Esophagus squamous epithelium (tissue), 5 donors: ENCODE measurements at regions not wholly inside any gene's neighbourhood (a gene's known extent, or its start where the extent isn't known, plus 50 kb on each side); places are given as distances from the start of the nearest gene placed in this dataset.

Source experiments
- DNase-seq: peaks from one replicate; lab custom pipeline; 2025; lab: John Stamatoyannopoulos, UW
- H3K27ac ChIP-seq, 4 donors: fragments of 200-600 bp; sonication (generic); one replicate each; pipeline ENCODE4 v1.5.1; 2016 to 2019; ENCODE audit warnings: mild to moderate bottlenecking in 1 of 4
- H3K27me3 ChIP-seq, 4 donors: fragments of 200-600 bp; sonication (generic); 1 replicate in 3 of 4; 2 replicates in 1 of 4; pipeline versions ENCODE4 v1.5.1 to v1.6.0; 2017 to 2021; ENCODE audit warnings: antibody characterized with exemption in 1 of 4
- H3K36me3 ChIP-seq, 3 donors: fragments of 200-600 bp; sonication (generic); one replicate each; pipeline ENCODE4 v1.5.1; 2016 to 2019
- H3K4me1 ChIP-seq, 3 donors: fragments of 200-600 bp; sonication (generic); one replicate each; pipeline ENCODE4 v1.5.1; 2017 to 2019
- H3K4me3 ChIP-seq, 4 donors: fragments of 200-600 bp; sonication (generic); 1 replicate in 3 of 4; 2 replicates in 1 of 4; pipeline ENCODE4 v1.5.1; 2016 to 2019; ENCODE audit warnings: mild to moderate bottlenecking in 2 of 4, moderate library complexity in 1 of 4
- H3K9me3 ChIP-seq, 3 donors: fragments of 200-600 bp; sonication (generic); one replicate each; pipeline ENCODE4 v1.5.1; 2016 to 2019
- CTCF ChIP-seq, 6 experiments: fragments of 450-650 bp in 4 of 6; fragments of 200-600 bp in 2 of 6; sonication (generic) in 2 of 6; IDR thresholded peaks; one replicate each; pipeline ENCODE4 v1.5.1; 2016 to 2019; ENCODE audit warnings: antibody characterized with exemption in 6 of 6, mild to moderate bottlenecking in 4 of 6, moderate library complexity in 4 of 6
- POLR2A ChIP-seq, 4 donors: fragments of 450-650 bp; IDR thresholded peaks; one replicate each; pipeline ENCODE4 v1.6.1; 2017; ENCODE audit warnings: antibody characterized with exemption in 4 of 4, mild to moderate bottlenecking in 4 of 4, moderate library complexity in 3 of 4
- WGBS, 2 donors: methylation state at CpG; one replicate each; pipeline ENCODE4 v1.1.5; 2018; 5-methylcytosine and 5-hydroxymethylcytosine counted together
- intact Hi-C: fragments of 100-400 bp; cut with DNase I; formaldehyde crosslinking; loops from one replicate; pipeline ENCODE4 v1.15.0; 2022
- donor health status: DM: yes; HTN: yes; CAD: no.

GRCh38 chr6:91715171-91715805 lies 1128.4 kb upstream of the MAP3K7 start:
- no peaks in the 10 kb centered on the region for H3K27me3 ChIP-seq
- no peak for DNase-seq
- no peaks in the 10 kb centered on the region for H3K36me3 ChIP-seq
- 68 to 89% methylated on average over 5 to 10 of the region's 11 CpGs for WGBS, 2 donors
- no peak overlapping the region for H3K27ac ChIP-seq
- no peak overlapping the region for H3K4me3 ChIP-seq
- H3K4me1 ChIP-seq = no peaks in the 10 kb centered on the region
- intact Hi-C loops = no loop called here
- no peaks in the 10 kb centered on the region for H3K9me3 ChIP-seq
- TF ChIP-seq POLR2A (IDR thresholded peaks at IDR 0.05) (no peak), CTCF (IDR thresholded peaks at IDR 0.05) (no peak)

- no peaks in the 10 kb centered on the region for H3K4me1 ChIP-seq
- no peaks in the 10 kb centered on the region for H3K36me3 ChIP-seq
- H3K9me3 ChIP-seq = no peaks in the 10 kb centered on the region
- no peak overlapping the region for H3K27ac ChIP-seq
- no peaks in the 10 kb centered on the region for H3K27me3 ChIP-seq
- intact Hi-C loops = no loop called here
- no peak for DNase-seq
- TF ChIP-seq POLR2A (IDR thresholded peaks at IDR 0.05) (no peak), CTCF (IDR thresholded peaks at IDR 0.05) (peak in 1 of 6 experiments; percentile 19)
- H3K4me3 ChIP-seq = no peak overlapping the region
Measured at GRCh38 chr6:91713911-91714310, 1127.0 kb upstream of the MAP3K7 start.

GRCh38 chr6:91711518-91711917 lies 1124.6 kb upstream of the MAP3K7 start:
- Histone ChIP-seq H3K9me3 (no peaks in the 10 kb centered on the region), H3K27me3 (no peaks in the 10 kb centered on the region), H3K4me3 (no peak overlapping the region), H3K36me3 (no peaks in the 10 kb centered on the region), H3K27ac (no peak overlapping the region), H3K4me1 (no peaks in the 10 kb centered on the region)
- TF ChIP-seq POLR2A (IDR thresholded peaks at IDR 0.05) (no peak), CTCF (IDR thresholded peaks at IDR 0.05) (no peak)
- intact Hi-C loops = no loop called here
- no peak for DNase-seq
- 44 to 61% methylated on average over 2 of the region's 2 CpGs for WGBS, 2 donors

GRCh38 chr6:91710342-91710741 lies 1123.5 kb upstream of the MAP3K7 start:
- Histone ChIP-seq H3K36me3 (no peaks in the 10 kb centered on the region), H3K4me3 (no peak overlapping the region), H3K27ac (no peak overlapping the region), H3K4me1 (no peaks in the 10 kb centered on the region), H3K9me3 (no peaks in the 10 kb centered on the region), H3K27me3 (no peaks in the 10 kb centered on the region)
- DNase-seq = no peak
- no peak for TF ChIP-seq CTCF (IDR thresholded peaks at IDR 0.05)
- no peak for TF ChIP-seq POLR2A (IDR thresholded peaks at IDR 0.05)
- WGBS, 2 donors = 61 to 65% methylated on average over 2 of the region's 2 CpGs
- intact Hi-C loops = no loop called here

GRCh38 chr6:91708534-91708933 lies 1121.7 kb upstream of the MAP3K7 start:
- intact Hi-C loops = no loop called here
- H3K4me1 ChIP-seq = no peaks in the 10 kb centered on the region

More at GRCh38 chr6:91708534-91708933, 1121.7 kb upstream of the MAP3K7 start:
- Histone ChIP-seq H3K9me3 (no peaks in the 10 kb centered on the region), H3K27me3 (no peaks in the 10 kb centered on the region), H3K4me3 (no peak overlapping the region), H3K27ac (no peak overlapping the region), H3K36me3 (no peaks in the 10 kb centered on the region)
- no peak for DNase-seq
- TF ChIP-seq CTCF (IDR thresholded peaks at IDR 0.05) (no peak), POLR2A (IDR thresholded peaks at IDR 0.05) (no peak)
- WGBS, 2 donors = 90% methylated on average over 1 of the region's 1 CpG
